ENCODE measurements at regions not wholly inside any gene's neighbourhood (a gene's known extent, or its start where the extent isn't known, plus 50 kb on each side); places are given as distances from the start of the nearest gene placed in this dataset. TPM values are rescaled to one million over a fixed set of nuclear protein-coding genes. Genes with fewer than 3 reads are reported as not detected.

DNA sequence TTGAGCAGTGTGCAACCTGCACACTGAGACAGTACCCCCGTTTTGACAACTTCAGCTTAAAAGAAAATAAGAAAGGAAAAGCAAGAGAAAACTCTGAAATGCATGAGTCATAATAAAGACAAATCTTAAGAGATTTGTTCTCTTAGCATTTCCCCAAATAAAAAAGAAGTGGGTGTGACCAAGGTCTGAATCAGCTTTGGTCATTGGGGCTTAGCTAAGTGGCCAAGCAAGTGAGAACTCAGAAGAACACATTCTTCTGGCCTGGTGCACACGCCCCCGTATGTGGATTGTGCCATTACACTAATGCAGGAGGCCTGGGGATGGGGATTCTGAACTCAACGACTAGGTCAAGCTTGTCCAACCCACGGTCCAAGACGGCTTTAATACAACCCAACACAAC lies 56.9 kb upstream of the PDZRN3 start:
- Histone ChIP-seq H3K9ac (ENCODE audit: low read depth, low read length) (no peak overlapping the region), H3K9me3 (replicated peaks; ENCODE audit: low read length) (no peaks in the 10 kb centered on the region)

GRCh38 chr3:73681198-73681597 lies 56.5 kb upstream of the PDZRN3 start:
- Histone ChIP-seq H3K27me3 (ENCODE audit: control insufficient read depth, insufficient read depth, low read length) (no peaks in the 10 kb centered on the region), H3K4me1 (ENCODE audit: control insufficient read depth, insufficient read depth, low read length) (peaks cover 16% of the 10 kb centered on the region), H3K4me2 (ENCODE audit: low read length) (peak overlapping the region; percentile 32), H3K4me3 (ENCODE audit: low read length) (no peak overlapping the region), H3K9me3 (replicated peaks; ENCODE audit: low read length) (no peaks in the 10 kb centered on the region), H3K9ac (ENCODE audit: low read depth, low read length) (no peak overlapping the region), H3K36me3 (ENCODE audit: insufficient read depth, low read length) (no peaks in the 10 kb centered on the region)

More for the DNA sequence above, 56.9 kb upstream of the PDZRN3 start:
- peaks cover 16% of the 10 kb centered on the region for H3K4me1 ChIP-seq (ENCODE audit: control insufficient read depth, insufficient read depth, low read length)
- H3K36me3 ChIP-seq (ENCODE audit: insufficient read depth, low read length), result no peaks in the 10 kb centered on the region
- peak overlapping the region; percentile 32 for H3K4me2 ChIP-seq (ENCODE audit: low read length)
- no peaks in the 10 kb centered on the region for H3K27me3 ChIP-seq (ENCODE audit: control insufficient read depth, insufficient read depth, low read length)
- no peak overlapping the region for H3K4me3 ChIP-seq (ENCODE audit: low read length)

DNA sequence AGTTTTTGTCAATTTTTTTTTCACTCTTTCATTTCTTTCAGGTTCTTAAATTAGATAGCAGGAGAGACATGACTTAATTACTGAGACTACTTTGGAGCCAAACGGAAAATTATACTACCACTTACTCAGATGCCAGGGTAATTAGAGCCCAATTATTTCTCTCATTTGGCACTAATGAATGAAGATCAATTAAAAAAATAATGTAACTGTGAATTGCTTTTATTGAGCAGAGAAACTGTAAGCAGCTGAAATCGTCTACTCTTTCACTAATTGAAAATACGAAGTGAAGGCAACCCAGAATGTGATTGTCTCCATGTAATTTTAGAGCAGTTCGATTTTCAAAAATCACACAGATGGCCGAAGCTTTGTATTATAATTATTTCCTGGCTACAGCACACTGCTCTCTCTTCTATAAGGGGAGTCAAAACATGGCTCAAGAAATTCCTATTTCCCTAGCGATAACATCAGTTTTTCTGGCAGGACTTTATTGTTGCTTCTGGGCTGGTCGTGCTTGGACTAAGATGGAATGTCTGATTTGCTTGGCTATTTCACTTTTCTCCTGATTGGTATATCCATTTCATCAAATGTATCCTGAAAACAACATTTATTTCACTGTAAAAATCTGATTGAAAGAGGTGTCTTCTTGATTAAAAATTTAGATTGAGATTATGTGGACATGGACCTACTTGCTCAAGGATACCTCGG lies 55.8 kb upstream of the PDZRN3 start:
- peaks cover 16% of the 10 kb centered on the region for H3K4me1 ChIP-seq (ENCODE audit: control insufficient read depth, insufficient read depth, low read length)
- no peak overlapping the region for H3K9ac ChIP-seq (ENCODE audit: low read depth, low read length)
- no peaks in the 10 kb centered on the region for H3K9me3 ChIP-seq (replicated peaks; ENCODE audit: low read length)
- no peaks in the 10 kb centered on the region for H3K27me3 ChIP-seq (ENCODE audit: control insufficient read depth, insufficient read depth, low read length)
- no peaks in the 10 kb centered on the region for H3K36me3 ChIP-seq (ENCODE audit: insufficient read depth, low read length)
- no peak overlapping the region for H3K4me2 ChIP-seq (ENCODE audit: low read length)
- no peak overlapping the region for H3K4me3 ChIP-seq (ENCODE audit: low read length)

DNA sequence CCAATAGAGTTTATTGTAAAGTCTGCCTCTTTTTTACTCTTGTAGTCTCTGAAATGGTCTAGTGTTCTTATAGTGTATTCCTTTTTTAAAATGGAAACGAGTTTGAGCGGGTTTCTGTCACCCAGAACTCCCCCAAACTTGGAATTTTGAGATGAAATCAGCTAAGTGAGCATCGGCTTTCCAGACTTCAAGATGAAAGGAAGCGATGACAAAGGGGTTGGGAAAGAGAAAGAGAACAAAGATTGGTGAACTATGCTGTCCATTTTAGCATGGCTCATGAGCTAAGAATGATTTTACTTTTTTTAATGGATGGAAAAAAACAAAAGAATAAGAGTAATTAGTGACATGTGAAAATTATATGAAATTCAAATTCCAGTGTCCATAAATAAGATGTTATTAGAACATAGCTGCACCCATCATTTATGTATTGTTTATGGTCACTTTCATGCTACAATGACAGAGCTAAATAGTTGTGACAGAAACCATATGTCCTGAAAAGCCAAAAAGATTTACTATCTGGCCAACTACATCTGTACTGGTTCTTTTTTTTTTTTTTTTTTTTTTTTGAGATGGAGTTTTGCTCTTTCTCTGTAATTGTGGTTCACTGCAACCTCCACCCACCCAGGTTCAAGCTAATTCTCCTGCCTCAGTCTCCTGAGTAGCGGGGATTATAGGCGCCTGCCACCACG lies 52.7 kb upstream of the PDZRN3 start:
- H3K36me3 ChIP-seq (ENCODE audit: insufficient read depth, low read length), result no peaks in the 10 kb centered on the region
- no peak overlapping the region for H3K4me3 ChIP-seq (ENCODE audit: low read length)
- H3K9me3 ChIP-seq (replicated peaks; ENCODE audit: low read length), result no peaks in the 10 kb centered on the region
- no peak overlapping the region for H3K9ac ChIP-seq (ENCODE audit: low read depth, low read length)
- H3K27me3 ChIP-seq (ENCODE audit: control insufficient read depth, insufficient read depth, low read length), result no peaks in the 10 kb centered on the region
- H3K4me1 ChIP-seq (ENCODE audit: control insufficient read depth, insufficient read depth, low read length), result peaks cover 16% of the 10 kb centered on the region
- H3K4me2 ChIP-seq (ENCODE audit: low read length), result no peak overlapping the region

Small RNAs in the stretch of these regions (small RNA-seq; reads per million reads assigned to genes)
- gene RF00017, result not detected
